Small intestine (tissue), 7 donors: ENCODE measurements at regions not wholly inside any gene's neighbourhood (a gene's known extent, or its start where the extent isn't known, plus 50 kb on each side); places are given as distances from the start of the nearest gene placed in this dataset.

ENCODE experiments used
- DNase-seq, 2 donors: peaks; one replicate each; pipeline versions ENCODE4 v3.0.0 to v3.0.0-alpha.2; 2013
- FAIRE-seq: peaks from 2 replicates; lab custom pipeline; 2012; peaks lifted over from hg19 to GRCh38; lab: Jason Lieb, UNC
- H3K27ac ChIP-seq, 3 donors: one replicate each; pipeline ENCODE4 v1.5.1; 2013; ENCODE audit warnings: low read length in 2 of 3, mild to moderate bottlenecking in 2 of 3, control low read depth in 1 of 3, inconsistent platforms in 1 of 3, low read depth in 1 of 3, moderate library complexity in 1 of 3
- H3K27me3 ChIP-seq, 3 donors: one replicate each; pipeline ENCODE4 v1.6.1; 2013; ENCODE audit warnings: low read length in 3 of 3, inconsistent platforms in 1 of 3; ENCODE audit not compliant: control insufficient read depth in 3 of 3, insufficient read depth in 3 of 3
- H3K36me3 ChIP-seq, 3 donors: one replicate each; pipeline ENCODE4 v1.6.1; 2013; ENCODE audit warnings: low read length in 3 of 3, inconsistent platforms in 1 of 3, low read depth in 1 of 3, mild to moderate bottlenecking in 1 of 3, moderate library complexity in 1 of 3; ENCODE audit not compliant: control insufficient read depth in 3 of 3, insufficient read depth in 2 of 3
- H3K4me1 ChIP-seq, 3 donors: one replicate each; pipeline ENCODE4 v1.6.1; 2013; ENCODE audit warnings: low read length in 2 of 3, inconsistent platforms in 1 of 3, low read depth in 1 of 3, mild to moderate bottlenecking in 1 of 3, moderate library complexity in 1 of 3; ENCODE audit not compliant: control insufficient read depth in 3 of 3, insufficient read depth in 2 of 3
- H3K4me3 ChIP-seq, 3 donors: one replicate each; pipeline ENCODE4 v1.5.1; 2013; ENCODE audit warnings: low read length in 3 of 3, control low read depth in 1 of 3, inconsistent platforms in 1 of 3, low read depth in 1 of 3, mild to moderate bottlenecking in 1 of 3, moderate library complexity in 1 of 3
- H3K9me3 ChIP-seq, 2 donors: one replicate each; pipeline ENCODE4 v1.6.1; 2013; ENCODE audit warnings: low read depth in 1 of 2, low read length in 1 of 2; ENCODE audit not compliant: control insufficient read depth in 2 of 2, insufficient read depth in 1 of 2
- WGBS, 3 donors: extraction: QIAGEN DNeasy Blood & Tissue Kit; methylation state at CpG; one replicate each; pipeline ENCODE4 v1.1.7; 2013; 5-methylcytosine and 5-hydroxymethylcytosine counted together
- donor health status: healthy with polysubstance abuse.
- donor health status: control.
- donor health status: control.
- donor health status: Bipolar disorder and iron deficiency.
- donor health status: healthy.

DNA sequence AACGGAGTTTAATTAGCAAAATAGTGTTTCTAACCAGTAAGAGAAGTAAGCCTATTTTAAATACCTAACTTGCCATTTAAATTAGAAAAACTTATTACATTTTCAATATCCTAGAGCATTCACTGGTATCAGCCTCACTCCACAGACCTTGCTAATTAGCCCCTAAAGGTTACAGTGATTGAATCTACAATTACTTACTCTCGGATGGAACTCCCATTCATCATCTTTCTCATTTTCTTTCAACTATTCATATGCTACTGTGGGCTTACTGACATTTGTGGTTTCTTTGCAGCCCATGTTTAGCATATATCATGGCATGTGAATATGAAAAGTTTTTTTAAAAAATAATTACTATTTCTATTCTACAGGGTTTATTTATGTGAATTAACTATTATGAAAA, 86.4 kb downstream of the GPR37 start:
- FAIRE-seq (no peak), DNase-seq (no peak)
- no peaks in the 10 kb centered on the region for H3K4me1 ChIP-seq
- H3K36me3 ChIP-seq = no peaks in the 10 kb centered on the region
- no peaks in the 10 kb centered on the region for H3K27me3 ChIP-seq
- 74 to 78% (median 77%) methylated on average over 2 of the region's 2 CpGs for WGBS, 3 donors
- no peak overlapping the region for H3K27ac ChIP-seq
- H3K9me3 ChIP-seq = no peaks in the 10 kb centered on the region
- no peak overlapping the region for H3K4me3 ChIP-seq

DNA sequence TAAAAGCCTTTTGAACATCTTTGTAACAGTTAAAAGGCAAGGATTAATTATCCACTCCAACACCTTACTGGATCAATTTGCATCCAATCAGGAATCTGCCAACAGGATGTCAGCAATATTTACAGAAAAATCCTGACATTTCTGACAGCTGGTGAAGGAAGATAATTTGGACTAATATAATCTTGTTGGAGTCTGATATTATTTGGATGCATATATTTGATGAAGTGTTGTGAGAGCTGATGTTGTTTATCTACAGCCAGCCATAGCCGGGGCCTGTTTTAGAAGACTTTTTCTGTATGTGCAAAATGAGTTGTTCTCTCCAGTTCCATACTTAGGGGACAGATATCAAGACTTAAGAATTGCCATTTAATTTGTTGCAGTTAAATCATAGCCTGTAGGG, 91.1 kb downstream of the GPR37 start:
- DNase-seq (no peak), FAIRE-seq (no peak)
- 70 to 79% (median 77%) methylated on average over 1 of the region's 1 CpG for WGBS, 3 donors
- Histone ChIP-seq H3K4me1 (no peaks in the 10 kb centered on the region), H3K27me3 (no peaks in the 10 kb centered on the region), H3K4me3 (no peak overlapping the region), H3K9me3 (no peaks in the 10 kb centered on the region), H3K36me3 (no peaks in the 10 kb centered on the region), H3K27ac (no peak overlapping the region)

- H3K9me3 ChIP-seq = no peaks in the 10 kb centered on the region
- H3K4me3 ChIP-seq = no peak overlapping the region
- 90 to 93% (median 90%) methylated on average over 1 of the region's 1 CpG for WGBS, 3 donors
- no peaks in the 10 kb centered on the region for H3K36me3 ChIP-seq
- FAIRE-seq (no peak), DNase-seq (no peak)
- no peaks in the 10 kb centered on the region for H3K27me3 ChIP-seq
- no peaks in the 10 kb centered on the region for H3K4me1 ChIP-seq
- no peak overlapping the region for H3K27ac ChIP-seq
These were observed 93.6 kb downstream of the GPR37 start for GRCh38 chr7:124672011-124672410.

DNA sequence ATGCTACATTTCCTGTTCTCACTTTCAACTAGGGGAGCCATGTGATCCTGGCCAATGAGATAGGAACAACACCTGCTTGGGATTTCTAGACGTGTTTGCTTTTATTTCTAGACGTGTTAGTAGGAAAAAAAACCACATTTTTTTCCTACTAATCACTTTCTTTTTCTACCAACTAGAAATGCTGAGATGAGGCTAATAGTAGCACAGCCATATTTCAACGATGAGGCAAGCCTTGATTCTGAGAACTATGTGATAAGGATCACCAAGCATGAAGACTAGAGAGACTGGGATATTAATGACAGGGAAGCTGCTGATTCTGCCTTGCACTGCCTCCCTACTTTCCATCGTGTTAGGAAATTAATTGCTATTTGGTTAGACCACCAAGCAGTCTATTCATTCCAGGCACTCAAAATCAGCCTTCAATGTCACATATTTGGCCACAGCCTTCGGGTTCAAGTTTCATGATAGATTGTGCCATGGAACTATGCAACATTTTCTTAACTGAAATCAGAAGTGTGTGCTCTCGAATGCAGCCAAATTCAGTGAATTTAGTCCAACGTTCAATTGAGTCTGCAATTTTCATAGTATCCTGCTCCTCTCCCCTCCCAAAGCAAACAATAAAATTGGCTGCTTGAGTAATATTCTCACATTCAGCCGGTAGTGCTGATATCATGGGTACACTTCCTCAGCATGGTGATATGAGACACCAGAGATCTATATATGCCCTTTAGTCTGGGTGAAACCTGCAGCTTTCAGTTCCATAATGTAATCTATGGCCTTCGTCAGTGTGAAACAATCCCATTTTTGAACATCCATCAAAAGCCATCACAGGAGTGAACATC, 98.1 kb downstream of the GPR37 start:
- Histone ChIP-seq H3K9me3 (no peaks in the 10 kb centered on the region), H3K27ac (no peak overlapping the region), H3K4me3 (no peak overlapping the region), H3K36me3 (no peaks in the 10 kb centered on the region), H3K27me3 (no peaks in the 10 kb centered on the region), H3K4me1 (no peaks in the 10 kb centered on the region)
- whole genome bisulfite sequencing, 3 donors = 49 to 56% (median 51%) methylated on average over 9 of the region's 9 CpGs
- FAIRE-seq (no peak), DNase-seq (no peak)

GRCh38 chr7:124662937-124663336, 102.7 kb downstream of the GPR37 start:
- Histone ChIP-seq H3K36me3 (no peaks in the 10 kb centered on the region), H3K27ac (no peak overlapping the region), H3K9me3 (no peaks in the 10 kb centered on the region), H3K4me3 (no peak overlapping the region), H3K4me1 (no peaks in the 10 kb centered on the region), H3K27me3 (no peaks in the 10 kb centered on the region)
- DNase-seq (no peak), FAIRE-seq (no peak)

DNA sequence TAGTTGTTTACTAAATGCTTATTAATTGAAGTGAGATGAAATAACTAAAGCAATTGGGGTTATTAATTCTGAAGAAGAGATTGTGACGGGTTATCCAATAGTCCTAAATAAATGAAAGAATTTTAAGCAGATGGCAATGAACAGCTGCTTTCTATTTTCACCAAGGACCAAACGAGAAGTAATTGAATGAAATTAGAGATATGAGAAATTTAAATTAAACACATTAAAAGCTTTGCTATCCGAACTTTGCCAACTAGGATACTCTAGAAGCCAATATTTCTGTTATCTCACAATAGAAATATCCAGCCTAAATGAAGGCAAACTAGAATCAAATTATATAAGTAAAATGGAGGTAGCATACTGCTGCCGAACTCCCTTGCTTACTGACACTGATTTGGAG, 103.2 kb downstream of the GPR37 start:
- no peak for FAIRE-seq
- DNase-seq = no peak
- H3K9me3 ChIP-seq = no peaks in the 10 kb centered on the region
- no peak overlapping the region for H3K4me3 ChIP-seq
- H3K27me3 ChIP-seq = no peaks in the 10 kb centered on the region
- H3K27ac ChIP-seq = no peak overlapping the region
- no peaks in the 10 kb centered on the region for H3K36me3 ChIP-seq
- 55 to 62% (median 58%) methylated on average over 4 of the region's 4 CpGs for WGBS, 3 donors
- H3K4me1 ChIP-seq = no peaks in the 10 kb centered on the region

- Histone ChIP-seq H3K9me3 (no peaks in the 10 kb centered on the region), H3K27me3 (no peaks in the 10 kb centered on the region), H3K27ac (no peak overlapping the region), H3K4me3 (no peak overlapping the region), H3K4me1 (no peaks in the 10 kb centered on the region), H3K36me3 (no peaks in the 10 kb centered on the region)
- DNase-seq (no peak), FAIRE-seq (no peak)
- WGBS, 3 donors = 66 to 75% (median 72%) methylated on average over 3 of the region's 3 CpGs
These were observed 109.6 kb downstream of the GPR37 start for GRCh38 chr7:124655990-124656389.

GRCh38 chr7:124652237-124652636, 113.4 kb downstream of the GPR37 start:
- DNase-seq (no peak), FAIRE-seq (no peak)
- no peaks in the 10 kb centered on the region for H3K4me1 ChIP-seq
- no peaks in the 10 kb centered on the region for H3K9me3 ChIP-seq
- H3K4me3 ChIP-seq = no peak overlapping the region
- H3K36me3 ChIP-seq = no peaks in the 10 kb centered on the region
- no peaks in the 10 kb centered on the region for H3K27me3 ChIP-seq
- 55 to 80% (median 67%) methylated on average over 1 of the region's 1 CpG for WGBS, 3 donors
- no peak overlapping the region for H3K27ac ChIP-seq

DNA sequence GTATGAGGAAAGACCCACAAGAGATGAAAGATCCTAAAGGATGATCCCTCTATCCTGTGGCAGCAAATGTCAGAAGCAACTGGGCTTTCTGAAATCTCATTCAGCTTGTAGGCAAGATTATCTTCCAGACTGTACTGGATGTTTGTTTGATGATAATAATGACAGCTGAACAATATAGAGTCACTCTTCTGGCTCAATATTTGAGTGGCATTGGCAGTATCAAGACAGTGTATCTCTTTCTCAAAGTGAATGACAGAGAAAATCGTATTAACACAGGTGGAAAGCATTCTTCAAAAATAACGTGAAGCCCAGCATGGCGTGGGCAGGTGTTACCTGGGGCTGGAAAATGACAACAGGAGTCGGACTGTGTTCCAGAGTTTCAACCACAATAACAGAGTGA, 114.5 kb downstream of the GPR37 start:
- no peaks in the 10 kb centered on the region for H3K4me1 ChIP-seq
- 72 to 82% (median 78%) methylated on average over 4 of the region's 4 CpGs for WGBS, 3 donors
- no peak for DNase-seq
- no peak for FAIRE-seq
- no peaks in the 10 kb centered on the region for H3K9me3 ChIP-seq
- no peak overlapping the region for H3K4me3 ChIP-seq
- H3K27me3 ChIP-seq = no peaks in the 10 kb centered on the region
- H3K36me3 ChIP-seq = no peaks in the 10 kb centered on the region
- no peak overlapping the region for H3K27ac ChIP-seq
